GM23338 (cell line): ENCODE measurements at regions not wholly inside any gene's neighbourhood (a gene's known extent, or its start where the extent isn't known, plus 50 kb on each side); places are given as distances from the start of the nearest gene placed in this dataset.

ENCODE experiments used
- ATAC-seq: fragments of 200-7000 bp; cut with Tn5 transposase; 3 replicates; pipeline ENCODE4 v1.9.1; 2020
- DNase-seq: peaks from one replicate; pipeline ENCODE4 v3.0.0-alpha.2; 2015; ENCODE audit warnings: low spot score
- H2AFZ ChIP-seq: fragments of 200-600 bp; sonication (generic); 2 replicates; pipeline ENCODE4 v1.8.0; 2016; ENCODE audit warnings: antibody characterized with exemption, mild to moderate bottlenecking, moderate library complexity
- H3F3A ChIP-seq: fragments of 200-600 bp; sonication (generic); replicated peaks from 2 replicates; pipeline ENCODE4 v1.8.0; 2017; ENCODE audit warnings: antibody characterized with exemption, mixed run types, low read depth
- H3K27ac ChIP-seq: fragments of 200-600 bp; sonication (generic); 2 replicates; pipeline ENCODE4 v1.6.1; 2016; ENCODE audit warnings: low read depth
- H3K27me3 ChIP-seq: fragments of 200-600 bp; sonication (generic); 2 replicates; pipeline ENCODE4 v1.8.0; 2016; ENCODE audit warnings: mild to moderate bottlenecking, mixed run types, moderate library complexity; ENCODE audit not compliant: insufficient read depth
- H3K36me3 ChIP-seq: fragments of 200-600 bp; sonication (generic); 2 replicates; pipeline ENCODE4 v1.8.0; 2016; ENCODE audit warnings: mild to moderate bottlenecking; ENCODE audit not compliant: insufficient read depth
- H3K4me1 ChIP-seq: fragments of 200-600 bp; sonication (generic); 2 replicates; pipeline ENCODE4 v1.8.0; 2016; ENCODE audit warnings: mild to moderate bottlenecking, moderate library complexity; ENCODE audit not compliant: insufficient read depth
- H3K4me2 ChIP-seq: fragments of 200-600 bp; sonication (generic); 2 replicates; pipeline ENCODE4 v1.7.1; 2017; ENCODE audit warnings: mixed run types
- H3K4me3 ChIP-seq: fragments of 200-600 bp; sonication (generic); 2 replicates; pipeline ENCODE4 v1.6.1; 2016; ENCODE audit warnings: mixed run types
- H3K79me2 ChIP-seq: fragments of 200-600 bp; sonication (generic); replicated peaks from 2 replicates; pipeline ENCODE4 v1.8.0; 2017; ENCODE audit warnings: mild to moderate bottlenecking; ENCODE audit not compliant: insufficient read depth
- H3K9me2 ChIP-seq: fragments of 200-600 bp; sonication (generic); 2 replicates; pipeline ENCODE4 v1.8.0; 2017; ENCODE audit not compliant: insufficient read depth
- H4K20me1 ChIP-seq: fragments of 200-600 bp; sonication (generic); replicated peaks from 2 replicates; pipeline ENCODE4 v1.8.0; 2017; ENCODE audit warnings: mild to moderate bottlenecking; ENCODE audit not compliant: insufficient read depth
- H3K27ac Mint-ChIP-seq: 2 replicates; pipeline ENCODE4 v1.8.0; 2020; ENCODE audit warnings: inconsistent platforms, mild to moderate bottlenecking, moderate library complexity, mixed read lengths
- H3K27me3 Mint-ChIP-seq: 3 replicates; pipeline ENCODE4 v1.8.0; 2022; ENCODE audit warnings: low read depth, mild to moderate bottlenecking, moderate library complexity, mixed read lengths, inconsistent platforms; ENCODE audit not compliant: insufficient read depth, poor library complexity
- H3K36me3 Mint-ChIP-seq: 3 replicates; pipeline ENCODE4 v1.8.0; 2021; ENCODE audit warnings: low read depth, mild to moderate bottlenecking, inconsistent platforms, moderate library complexity, mixed read lengths
- H3K4me1 Mint-ChIP-seq: 3 replicates; pipeline ENCODE4 v1.8.0; 2020; ENCODE audit warnings: mild to moderate bottlenecking, inconsistent platforms, mixed read lengths
- H3K4me3 Mint-ChIP-seq: 3 replicates; pipeline ENCODE4 v1.8.0; 2021; ENCODE audit warnings: moderate library complexity, mild to moderate bottlenecking, inconsistent platforms, mixed read lengths
- H3K9me3 Mint-ChIP-seq: 3 replicates; pipeline ENCODE4 v1.8.0; 2020; ENCODE audit warnings: moderate library complexity, mild to moderate bottlenecking, inconsistent platforms, mixed read lengths
- CREB1 ChIP-seq: fragments of 250-450 bp; sonication (Bioruptor Pico); IDR thresholded peaks from 2 replicates; pipeline ENCODE4 v1.5.0; 2020; ENCODE audit warnings: low read depth, mild to moderate bottlenecking, moderate library complexity
- CTCF ChIP-seq, 2 experiments: fragments of 200-600 bp in 1 of 2; sonication (generic) in 1 of 2; conservative IDR thresholded peaks; 2 replicates each; pipeline versions ENCODE4 v1.5.1 to v1.6.1; 2016 to 2017; ENCODE audit warnings: antibody characterized with exemption in 2 of 2, low read depth in 2 of 2, mild to moderate bottlenecking in 2 of 2, moderate library complexity in 1 of 2
- ETS1 ChIP-seq: IDR thresholded peaks from 2 replicates; pipeline ENCODE4 v1.6.1; 2016; ENCODE audit warnings: antibody characterized with exemption
- EZH2 ChIP-seq: fragments of 200-600 bp; sonication (generic); IDR thresholded peaks from one replicate; pipeline ENCODE4 v1.8.0; 2017; ENCODE audit warnings: antibody characterized with exemption, mild to moderate bottlenecking, low read depth; ENCODE audit not compliant: unreplicated experiment
- EZH2phosphoT487 ChIP-seq: fragments of 200-600 bp; sonication (generic); IDR thresholded peaks from one replicate; pipeline ENCODE4 v1.8.1; 2018; ENCODE audit warnings: antibody characterized with exemption; ENCODE audit not compliant: unreplicated experiment
- JUNB ChIP-seq: IDR thresholded peaks from one replicate; pipeline ENCODE4 v1.6.1; 2016; ENCODE audit warnings: antibody characterized with exemption; ENCODE audit not compliant: unreplicated experiment
- NANOG ChIP-seq: IDR thresholded peaks from 2 replicates; pipeline ENCODE4 v1.6.1; 2016; ENCODE audit warnings: antibody characterized with exemption, borderline replicate concordance
- STAT1 ChIP-seq: IDR thresholded peaks from one replicate; pipeline ENCODE4 v1.6.1; 2016; ENCODE audit warnings: antibody characterized with exemption; ENCODE audit not compliant: unreplicated experiment
- ZNF114 ChIP-seq: fragments of 250-450 bp; sonication (Bioruptor Pico); IDR thresholded peaks from 2 replicates; pipeline ENCODE4 v1.5.0; 2020; ENCODE audit warnings: mild to moderate bottlenecking, moderate library complexity
- ZNF331 ChIP-seq: fragments of 250-450 bp; sonication (Bioruptor Pico); IDR thresholded peaks from 2 replicates; pipeline ENCODE4 v1.5.0; 2020; ENCODE audit warnings: low read depth, mild to moderate bottlenecking, moderate library complexity

GRCh38 chr4:23539969-23540569, 349.8 kb downstream of the PPARGC1A start:
- H3K36me3 ChIP-seq = no peaks in the 10 kb centered on the region
- Mint-ChIP-seq H3K4me1 (no peaks in the 10 kb centered on the region), H3K4me3 (no peak overlapping the region), H3K27me3 (peaks cover 4% of the 10 kb centered on the region), H3K27ac (no peak overlapping the region), H3K9me3 (peaks cover 25% of the 10 kb centered on the region), H3K36me3 (peaks cover 9% of the 10 kb centered on the region; the same call in 1 of the 3 replicates)
- TF ChIP-seq CTCF (conservative IDR thresholded peaks at IDR 0.05; ENCODE audit: low read depth in 2 of 2) (no peak), NANOG (no peak), STAT1 (no peak), EZH2phosphoT487 (no peak), CREB1 (no peak), EZH2 (no peak), ZNF114 (CRISPR knock-in tag) (no peak)
- peaks cover 20% of the 10 kb centered on the region for H3K9me2 ChIP-seq
- no peak overlapping the region for H3K4me2 ChIP-seq
- H3K79me2 ChIP-seq = no peaks in the 10 kb centered on the region
- H3K4me1 ChIP-seq = no peaks in the 10 kb centered on the region
- H3K4me3 ChIP-seq = no peak overlapping the region
- peak overlapping the region; percentile 64; the same call in 1 of the 2 replicates for H2AFZ ChIP-seq
- no peaks in the 10 kb centered on the region for H3F3A ChIP-seq
- DNase-seq (no peak), ATAC-seq (no peak)
- H3K27me3 ChIP-seq = no peaks in the 10 kb centered on the region
- no peaks in the 10 kb centered on the region; the same call in 1 of the 2 replicates for H4K20me1 ChIP-seq
- H3K27ac ChIP-seq = no peak overlapping the region

GRCh38 chr4:23533859-23534258, 356.0 kb downstream of the PPARGC1A start:
- Histone ChIP-seq H4K20me1 (no peaks in the 10 kb centered on the region; the same call in 1 of the 2 replicates), H3K36me3 (no peaks in the 10 kb centered on the region), H3K27me3 (no peaks in the 10 kb centered on the region), H2AFZ (no peak overlapping the region), H3K4me1 (peaks cover 6% of the 10 kb centered on the region; the same call in 1 of the 2 replicates), H3K79me2 (no peaks in the 10 kb centered on the region), H3F3A (no peaks in the 10 kb centered on the region), H3K4me3 (no peak overlapping the region), H3K4me2 (no peak overlapping the region), H3K9me2 (no peaks in the 10 kb centered on the region; the same call in 1 of the 2 replicates), H3K27ac (no peak overlapping the region)
- Mint-ChIP-seq H3K4me3 (no peak overlapping the region), H3K4me1 (peaks cover 6% of the 10 kb centered on the region), H3K27me3 (peaks cover 4% of the 10 kb centered on the region), H3K36me3 (peaks cover 11% of the 10 kb centered on the region; the same call in 2 of the 3 replicates), H3K9me3 (peaks cover 37% of the 10 kb centered on the region), H3K27ac (no peak overlapping the region)
- DNase-seq (no peak), ATAC-seq (no peak)
- TF ChIP-seq CTCF (conservative IDR thresholded peaks at IDR 0.05; ENCODE audit: low read depth in 2 of 2) (no peak), NANOG (no peak), ZNF331 (CRISPR knock-in tag) (no peak), ETS1 (no peak), ZNF114 (CRISPR knock-in tag) (no peak), JUNB (no peak), EZH2phosphoT487 (no peak), STAT1 (no peak), EZH2 (no peak)
